ENCODE measurements at regions not wholly inside any gene's neighbourhood (a gene's known extent, or its start where the extent isn't known, plus 50 kb on each side); places are given as distances from the start of the nearest gene placed in this dataset.

- no peak for DNase-seq (ENCODE audit: low read depth, low spot score)
These were observed 1065.1 kb downstream of the SLITRK1 start for GRCh38 chr13:82817133-82817532.

DNA sequence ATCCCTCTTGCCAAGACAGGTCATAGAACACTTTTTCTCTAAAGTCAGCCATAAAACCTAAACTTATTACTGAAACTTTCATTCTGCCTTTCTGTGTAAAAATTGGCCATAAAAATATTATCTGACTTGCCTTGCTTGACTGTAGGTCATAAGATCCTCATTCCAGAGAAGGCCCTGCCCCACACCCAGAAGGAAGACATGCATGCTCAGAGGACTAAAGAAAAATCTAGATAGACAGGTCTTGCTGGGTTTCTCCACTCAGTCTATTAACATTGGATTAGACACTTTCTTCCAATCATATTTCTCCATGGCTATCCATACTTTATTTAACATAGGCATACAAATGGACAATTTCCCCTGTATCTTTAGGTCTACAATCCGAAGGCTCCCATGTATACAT is 1066.5 kb downstream of the SLITRK1 start:
- DNase-seq (ENCODE audit: low read depth, low spot score), result no peak

DNA sequence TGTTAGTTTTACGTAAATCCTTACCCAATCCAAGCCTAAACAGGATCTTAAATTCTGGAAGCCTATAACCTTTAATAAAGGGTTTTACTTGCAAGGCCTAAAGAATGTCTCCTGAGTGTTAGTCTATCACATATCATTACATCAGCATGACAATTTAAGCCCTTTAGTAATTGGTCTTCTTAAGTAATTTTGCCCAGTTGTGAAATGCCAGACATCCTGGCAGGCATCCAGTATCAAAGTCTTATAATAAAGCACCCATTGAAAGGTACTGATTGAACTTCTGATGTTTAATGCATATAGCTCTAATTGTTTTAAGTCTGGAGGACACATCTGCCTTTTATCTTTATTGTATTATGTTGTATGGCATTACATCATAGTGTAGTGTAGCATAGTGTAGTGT is 1078.9 kb downstream of the SLITRK1 start:
- no peak for DNase-seq (ENCODE audit: low read depth, low spot score)

GRCh38 chr13:82802528-82802927 is 1079.7 kb downstream of the SLITRK1 start:
- no peak for DNase-seq (ENCODE audit: low read depth, low spot score)

GRCh38 chr13:82800391-82800790 is 1081.9 kb downstream of the SLITRK1 start:
- no peak for DNase-seq (ENCODE audit: low read depth, low spot score)

GRCh38 chr13:82797876-82798275 is 1084.4 kb downstream of the SLITRK1 start:
- DNase-seq (ENCODE audit: low read depth, low spot score), result no peak

DNA sequence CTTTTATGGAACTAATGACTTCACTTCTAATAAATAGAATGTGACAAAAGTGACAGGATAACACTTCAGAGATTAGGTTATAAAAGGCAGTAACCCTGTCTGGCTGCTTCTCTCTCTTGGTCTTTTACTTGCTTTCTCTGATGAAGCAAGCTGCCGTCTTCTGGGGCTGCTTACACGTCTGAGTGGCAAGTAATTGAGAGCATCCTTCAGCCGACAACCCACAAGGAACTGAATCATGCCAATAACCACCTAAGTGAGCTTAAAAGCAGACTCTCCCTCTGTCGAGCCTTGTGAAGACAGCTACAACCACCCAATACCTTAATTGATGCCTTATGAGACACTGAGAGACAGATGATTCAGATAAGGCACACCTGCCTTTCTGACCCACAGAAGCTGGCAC is 1091.2 kb downstream of the SLITRK1 start:
- no peak for DNase-seq (ENCODE audit: low read depth, low spot score)

DNA sequence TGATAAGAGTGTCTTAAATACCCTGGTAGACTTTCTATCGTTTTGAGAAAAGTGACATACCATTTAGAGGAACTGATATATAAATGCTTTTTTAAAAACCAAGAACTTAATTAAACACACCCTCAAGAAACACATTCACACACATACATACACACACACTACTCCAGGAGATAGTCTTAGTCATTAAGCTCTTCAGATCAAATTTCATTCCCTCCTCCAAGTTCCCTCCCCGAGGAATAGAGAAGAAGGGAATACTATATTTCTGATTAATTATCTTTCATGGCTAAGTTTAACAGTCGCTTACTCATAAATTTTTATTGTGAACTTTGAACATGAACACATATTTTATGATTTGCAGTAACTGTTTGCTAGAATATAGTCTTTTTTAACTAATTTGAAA is 1109.5 kb downstream of the SLITRK1 start:
- no peak for DNase-seq (ENCODE audit: low read depth, low spot score)

GRCh38 chr13:82766732-82767321 is 1115.4 kb downstream of the SLITRK1 start:
- no peak for DNase-seq (ENCODE audit: low read depth, low spot score)

DNA sequence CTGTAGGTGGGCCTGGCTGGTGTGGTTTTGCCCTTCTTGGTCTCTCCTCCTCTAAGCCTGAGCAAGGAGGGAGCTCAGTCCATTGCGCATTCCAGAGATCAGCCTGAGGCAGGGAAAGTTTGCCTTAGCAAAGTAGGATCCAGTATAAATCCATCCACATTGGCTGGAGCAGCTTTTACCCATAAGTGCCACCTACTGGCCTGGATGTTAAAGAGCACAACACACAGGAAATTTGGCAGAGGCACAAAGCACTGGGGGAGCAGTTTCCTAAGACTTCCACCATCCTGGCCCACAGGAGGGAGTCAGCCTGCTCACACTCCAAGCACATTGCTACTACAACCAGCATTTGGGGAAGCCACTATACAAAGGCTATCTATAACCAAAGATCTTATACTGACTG is 1124.2 kb downstream of the SLITRK1 start:
- DNase-seq (ENCODE audit: low read depth, low spot score), result no peak

- no peak for DNase-seq (ENCODE audit: low read depth, low spot score)
These were observed 1131.1 kb downstream of the SLITRK1 start for GRCh38 chr13:82751206-82751605.

- DNase-seq (ENCODE audit: low read depth, low spot score), result no peak
These were observed 1132.7 kb downstream of the SLITRK1 start for GRCh38 chr13:82749551-82749950.

DNA sequence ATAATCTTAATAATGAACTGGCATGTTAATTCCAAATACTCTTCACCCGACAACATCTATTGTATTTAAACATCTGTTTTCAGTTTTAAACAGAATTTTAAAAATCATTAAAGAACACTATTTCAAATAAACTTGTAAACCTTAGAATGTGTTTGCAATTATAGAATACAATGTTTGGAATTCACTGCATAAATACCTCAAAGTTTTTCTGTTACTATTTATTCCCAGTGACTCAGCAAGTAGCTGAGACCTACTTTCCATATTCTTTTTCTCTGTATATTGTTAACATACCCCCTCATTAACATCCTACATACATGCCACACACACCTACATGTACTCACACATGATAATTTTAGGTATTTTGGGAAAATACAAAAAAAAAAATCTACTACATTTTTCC is 1134.3 kb downstream of the SLITRK1 start:
- DNase-seq (ENCODE audit: low read depth, low spot score), result no peak

DNA sequence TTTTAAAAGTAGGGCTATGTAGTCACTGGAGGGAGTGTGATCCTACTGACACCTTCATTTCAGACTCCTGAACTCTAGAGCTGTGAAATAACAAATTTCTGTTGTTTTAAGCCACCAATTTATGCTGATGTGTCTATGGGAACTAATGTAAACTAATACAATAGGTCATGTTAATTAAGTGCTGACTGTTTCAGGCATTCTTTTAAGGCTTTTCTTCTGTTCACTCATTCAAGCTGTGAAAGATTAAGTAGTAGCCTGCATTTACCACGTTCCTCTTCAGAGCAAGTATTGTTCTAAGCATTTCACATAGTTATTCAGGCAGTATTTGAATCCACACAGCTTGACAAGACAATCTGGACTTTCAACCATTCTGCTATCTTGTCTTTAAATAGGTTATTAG is 1135.0 kb downstream of the SLITRK1 start:
- DNase-seq (ENCODE audit: low read depth, low spot score), result no peak

DNA sequence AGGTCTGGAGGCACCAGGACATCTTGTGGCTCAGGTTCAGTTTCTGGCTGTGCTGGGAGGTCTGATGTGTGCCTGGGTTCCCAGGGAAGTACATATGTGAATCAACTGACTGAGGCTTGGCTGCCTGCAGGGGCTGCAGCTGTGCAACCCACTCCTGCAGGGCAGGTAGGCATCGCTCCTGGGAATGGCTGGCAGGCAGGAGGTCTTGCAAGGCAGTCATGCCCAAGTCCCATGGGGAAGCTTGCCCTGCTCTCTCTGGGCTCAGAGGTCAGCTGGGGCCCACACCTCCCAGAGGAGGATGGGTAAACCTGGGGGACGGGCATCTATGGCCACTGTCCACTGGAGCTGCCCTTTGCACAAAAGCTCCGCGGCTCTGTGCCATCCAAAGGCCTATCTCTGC is 1141.8 kb downstream of the SLITRK1 start:
- DNase-seq (ENCODE audit: low read depth, low spot score), result no peak

- no peak for DNase-seq (ENCODE audit: low read depth, low spot score)
These were observed 1142.4 kb downstream of the SLITRK1 start for GRCh38 chr13:82739881-82740280.

GRCh38 chr13:82729401-82729800 is 1152.9 kb downstream of the SLITRK1 start:
- no peak for DNase-seq (ENCODE audit: low read depth, low spot score)

DNA sequence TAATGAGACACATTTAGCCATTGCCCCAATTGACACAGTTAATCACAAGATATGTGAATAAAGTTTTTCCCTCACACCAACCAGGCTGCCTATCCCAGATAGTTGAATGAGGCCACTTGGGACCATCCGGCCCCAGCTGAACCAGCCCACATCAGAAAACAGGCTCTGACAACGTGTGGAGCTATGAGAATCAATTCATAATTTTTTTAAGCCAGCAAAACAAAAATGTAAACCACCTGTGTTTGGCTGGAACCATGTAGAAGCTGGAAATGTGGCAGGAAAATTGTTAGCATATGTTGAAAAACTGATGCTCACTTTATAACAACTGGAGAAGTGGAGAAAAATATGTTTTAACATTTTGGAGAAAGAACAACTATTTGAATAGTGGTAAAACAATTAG is 1161.3 kb downstream of the SLITRK1 start:
- DNase-seq (ENCODE audit: low read depth, low spot score), result no peak

DNA sequence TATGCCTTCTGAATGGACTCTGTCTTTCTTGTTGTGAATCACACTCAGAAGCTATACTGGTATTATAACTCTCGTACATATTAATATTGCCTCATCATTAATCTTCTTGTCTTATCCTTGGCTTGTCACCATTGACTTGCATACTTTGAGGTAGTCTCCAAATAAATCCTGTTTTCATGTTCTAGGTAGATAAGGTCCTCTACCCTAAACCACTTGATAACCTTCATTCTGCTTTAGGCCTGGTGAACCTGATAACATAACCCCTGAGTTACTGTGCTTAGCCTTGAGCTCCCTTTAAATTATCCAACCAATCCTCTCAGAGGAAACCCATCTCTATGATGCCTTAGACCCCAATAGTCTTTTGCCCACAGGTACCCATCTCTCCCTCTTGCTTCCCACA is 1162.3 kb downstream of the SLITRK1 start:
- no peak for DNase-seq (ENCODE audit: low read depth, low spot score)

DNA sequence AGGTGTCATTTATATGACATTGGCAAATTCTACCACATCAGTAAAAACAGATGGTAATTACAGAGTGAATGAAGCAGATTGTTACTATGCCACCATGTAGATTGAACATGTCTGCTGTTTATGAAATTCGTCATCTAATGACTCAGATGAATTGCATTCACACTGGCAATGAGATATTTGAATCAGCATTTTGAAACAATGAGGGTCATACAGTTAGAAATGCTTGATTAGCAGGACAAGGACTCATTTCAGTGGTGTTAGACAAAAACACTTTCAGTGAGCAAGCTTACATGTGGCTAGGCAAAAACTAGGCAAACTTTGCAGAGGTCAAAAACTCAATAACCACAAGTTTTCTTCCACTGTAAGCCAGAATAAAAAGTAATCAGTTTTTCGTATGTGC is 1165.0 kb downstream of the SLITRK1 start:
- no peak for DNase-seq (ENCODE audit: low read depth, low spot score)

DNA sequence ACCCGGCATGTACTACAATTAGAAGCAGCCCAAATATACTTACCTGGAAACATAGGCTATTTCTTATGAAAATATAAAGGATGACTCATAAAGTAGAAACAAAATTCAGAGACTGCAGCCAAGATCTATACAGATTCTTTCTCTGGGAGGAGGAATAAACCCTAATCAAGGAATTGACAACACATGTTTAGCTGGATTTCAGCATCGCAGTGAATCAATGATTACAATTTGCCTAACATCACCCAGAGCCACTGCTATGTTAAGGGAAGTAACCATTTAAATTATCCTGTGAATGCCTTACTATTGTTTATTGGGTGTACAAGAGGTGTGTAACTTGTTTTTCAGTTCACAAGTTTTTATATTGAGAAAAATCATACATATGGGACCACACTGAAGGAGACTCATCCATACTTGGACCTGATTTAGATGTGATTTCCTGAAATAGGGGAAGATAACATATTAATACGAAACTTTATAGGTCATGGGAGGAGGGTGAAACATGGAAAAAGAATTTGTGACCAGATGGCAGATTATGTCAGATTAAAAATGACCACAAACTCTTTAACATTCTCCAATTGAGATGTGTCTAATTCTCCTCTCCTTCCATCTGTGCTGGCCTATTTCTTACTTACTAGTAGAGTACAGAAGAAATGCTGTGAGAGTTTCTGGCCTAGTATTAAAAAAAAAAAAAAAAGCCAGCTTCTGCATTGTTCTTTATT is 1168.4 kb downstream of the SLITRK1 start:
- no peak for DNase-seq (ENCODE audit: low read depth, low spot score)

DNA sequence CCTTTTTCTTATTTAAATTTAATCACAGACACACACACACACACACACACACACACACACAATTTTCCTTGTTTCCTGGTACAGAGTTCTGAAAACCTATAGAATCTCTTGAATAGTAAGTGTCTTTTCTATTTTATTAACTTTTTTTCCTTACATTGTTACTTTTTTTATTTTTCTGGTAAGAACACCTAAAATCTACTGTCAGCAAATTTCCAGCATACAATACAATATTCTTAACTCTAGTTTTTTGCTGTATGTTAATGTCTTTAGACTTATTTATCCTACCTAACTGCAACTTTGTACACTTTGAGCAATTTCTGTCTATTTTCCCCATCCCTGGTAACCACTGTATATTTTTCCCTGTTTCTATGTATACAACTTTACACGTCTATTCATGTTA is 1179.8 kb downstream of the SLITRK1 start:
- DNase-seq (ENCODE audit: low read depth, low spot score), result no peak

GRCh38 chr13:82701020-82701419 is 1181.3 kb downstream of the SLITRK1 start:
- no peak for DNase-seq (ENCODE audit: low read depth, low spot score)

- DNase-seq (ENCODE audit: low read depth, low spot score), result no peak
These were observed 1183.3 kb downstream of the SLITRK1 start for GRCh38 chr13:82698941-82699340.
